ENCODE measurements at regions not wholly inside any gene's neighbourhood (a gene's known extent, or its start where the extent isn't known, plus 50 kb on each side); places are given as distances from the start of the nearest gene placed in this dataset.
"Not testable (repeated sequence)": the region's sequence is repeated elsewhere in the genome, so short reads cannot be mapped to it uniquely, and the experiment has no call there.

DNA sequence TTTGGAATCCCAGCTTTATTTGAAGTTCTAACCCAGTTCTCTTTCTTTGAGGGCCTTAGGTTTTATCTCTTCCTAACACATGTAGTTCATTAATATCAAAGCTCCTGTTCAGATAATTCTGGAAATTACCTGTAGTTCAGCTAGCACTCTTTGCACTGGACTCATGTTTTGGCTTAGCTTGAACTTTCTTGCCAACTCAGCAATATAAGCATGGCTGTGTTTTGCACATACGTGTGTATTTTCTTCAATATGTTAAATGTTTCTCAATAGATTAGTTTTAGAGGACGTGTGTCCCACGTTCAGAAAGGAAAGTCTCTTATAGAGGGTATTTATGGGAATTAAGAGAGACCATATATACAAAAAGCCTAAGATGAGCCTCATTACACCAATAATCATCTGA, 271.8 kb upstream of the USP25 start:
- Histone ChIP-seq H3K27me3 (no peaks in the 10 kb centered on the region), H3K27ac (no peak overlapping the region), H3K4me1 (no peaks in the 10 kb centered on the region), H3K36me3 (no peaks in the 10 kb centered on the region), H3K4me3 (no peak overlapping the region), H3K9me3 (no peaks in the 10 kb centered on the region)
- intact Hi-C loops (cut with DNase I), result no loop called here
- no peak for DNase-seq (ENCODE audit: low spot score in 2 of 2)
- TF ChIP-seq, protein P1, sequence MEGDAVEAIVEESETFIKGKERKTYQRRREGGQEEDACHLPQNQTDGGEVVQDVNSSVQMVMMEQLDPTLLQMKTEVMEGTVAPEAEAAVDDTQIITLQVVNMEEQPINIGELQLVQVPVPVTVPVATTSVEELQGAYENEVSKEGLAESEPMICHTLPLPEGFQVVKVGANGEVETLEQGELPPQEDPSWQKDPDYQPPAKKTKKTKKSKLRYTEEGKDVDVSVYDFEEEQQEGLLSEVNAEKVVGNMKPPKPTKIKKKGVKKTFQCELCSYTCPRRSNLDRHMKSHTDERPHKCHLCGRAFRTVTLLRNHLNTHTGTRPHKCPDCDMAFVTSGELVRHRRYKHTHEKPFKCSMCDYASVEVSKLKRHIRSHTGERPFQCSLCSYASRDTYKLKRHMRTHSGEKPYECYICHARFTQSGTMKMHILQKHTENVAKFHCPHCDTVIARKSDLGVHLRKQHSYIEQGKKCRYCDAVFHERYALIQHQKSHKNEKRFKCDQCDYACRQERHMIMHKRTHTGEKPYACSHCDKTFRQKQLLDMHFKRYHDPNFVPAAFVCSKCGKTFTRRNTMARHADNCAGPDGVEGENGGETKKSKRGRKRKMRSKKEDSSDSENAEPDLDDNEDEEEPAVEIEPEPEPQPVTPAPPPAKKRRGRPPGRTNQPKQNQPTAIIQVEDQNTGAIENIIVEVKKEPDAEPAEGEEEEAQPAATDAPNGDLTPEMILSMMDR (IDR thresholded peaks at IDR 0.05), result no peak

DNA sequence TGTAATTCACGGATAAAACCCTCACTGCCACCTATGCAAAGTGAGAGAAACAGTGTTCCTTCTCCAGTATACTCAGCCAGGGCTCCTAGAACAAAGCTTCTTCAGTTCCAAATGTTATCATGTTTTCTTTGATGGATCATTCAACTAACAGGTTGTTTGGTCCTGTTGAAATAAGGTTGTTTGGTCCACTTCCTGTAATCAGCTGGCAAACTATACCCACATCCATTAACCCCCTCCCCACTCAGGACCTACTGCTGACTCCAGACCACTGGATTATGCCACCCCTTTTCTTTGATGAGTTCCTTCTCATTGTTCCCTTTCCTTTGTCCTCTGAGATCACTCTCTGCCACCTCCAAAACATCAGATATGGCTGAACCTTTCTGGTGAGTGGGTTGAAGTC, 267.7 kb upstream of the USP25 start:
- no peak overlapping the region for H3K27ac ChIP-seq
- no peaks in the 10 kb centered on the region for H3K4me1 ChIP-seq
- TF ChIP-seq, protein P1 (IDR thresholded peaks at IDR 0.05), result no peak
- intact Hi-C loops (cut with DNase I), result no loop called here
- H3K4me3 ChIP-seq, result no peak overlapping the region
- H3K36me3 ChIP-seq, result no peaks in the 10 kb centered on the region
- H3K9me3 ChIP-seq, result no peaks in the 10 kb centered on the region
- DNase-seq (ENCODE audit: low spot score in 2 of 2), result no peak
- H3K27me3 ChIP-seq, result no peaks in the 10 kb centered on the region

DNA sequence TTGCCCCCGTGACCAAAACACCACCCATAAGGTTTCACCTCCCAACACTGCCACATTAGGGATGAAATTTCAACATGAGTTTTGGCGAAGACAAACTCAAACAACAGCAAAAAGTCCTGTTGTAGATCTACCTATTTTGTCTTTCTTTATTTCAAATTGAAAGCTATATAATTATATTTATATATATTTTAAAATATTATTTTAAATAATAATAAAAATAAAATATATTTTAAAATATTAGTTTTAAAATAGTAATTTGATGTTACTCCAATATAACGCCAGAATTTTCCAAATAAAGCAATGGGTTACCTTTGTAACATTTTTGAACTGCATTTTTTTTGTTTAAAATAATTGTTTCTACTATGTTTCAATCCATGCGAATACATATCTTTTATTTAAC, 263.5 kb upstream of the USP25 start:
- TF ChIP-seq, protein P1 (IDR thresholded peaks at IDR 0.05), result no peak
- Histone ChIP-seq H3K4me3 (no peak overlapping the region), H3K36me3 (no peaks in the 10 kb centered on the region), H3K4me1 (no peaks in the 10 kb centered on the region), H3K27ac (no peak overlapping the region), H3K9me3 (no peaks in the 10 kb centered on the region), H3K27me3 (no peaks in the 10 kb centered on the region)
- DNase-seq (ENCODE audit: low spot score in 2 of 2), result no peak
- intact Hi-C loops (cut with DNase I), result no loop called here

DNA sequence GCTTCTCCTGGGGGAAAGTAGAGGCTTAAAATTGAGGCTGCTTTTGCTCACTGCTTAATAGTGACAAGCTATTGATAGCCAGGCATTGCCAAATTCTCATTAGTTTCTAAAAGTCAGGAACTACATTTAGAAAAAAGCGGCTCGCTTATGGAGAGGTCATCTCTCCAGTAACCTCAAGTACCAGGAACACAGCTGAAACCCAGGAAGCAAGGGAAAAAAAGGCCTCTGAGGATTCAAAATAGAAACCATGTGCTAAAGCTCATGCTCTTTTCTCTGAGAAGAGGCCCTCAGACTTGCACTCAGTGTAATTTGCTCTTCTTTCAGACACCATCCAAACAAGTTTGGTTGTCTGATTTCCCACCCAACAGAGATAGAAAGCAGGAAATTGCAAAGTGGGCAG, 261.4 kb upstream of the USP25 start:
- H3K27me3 ChIP-seq, result no peaks in the 10 kb centered on the region
- intact Hi-C loops (cut with DNase I), result no loop called here

DNA sequence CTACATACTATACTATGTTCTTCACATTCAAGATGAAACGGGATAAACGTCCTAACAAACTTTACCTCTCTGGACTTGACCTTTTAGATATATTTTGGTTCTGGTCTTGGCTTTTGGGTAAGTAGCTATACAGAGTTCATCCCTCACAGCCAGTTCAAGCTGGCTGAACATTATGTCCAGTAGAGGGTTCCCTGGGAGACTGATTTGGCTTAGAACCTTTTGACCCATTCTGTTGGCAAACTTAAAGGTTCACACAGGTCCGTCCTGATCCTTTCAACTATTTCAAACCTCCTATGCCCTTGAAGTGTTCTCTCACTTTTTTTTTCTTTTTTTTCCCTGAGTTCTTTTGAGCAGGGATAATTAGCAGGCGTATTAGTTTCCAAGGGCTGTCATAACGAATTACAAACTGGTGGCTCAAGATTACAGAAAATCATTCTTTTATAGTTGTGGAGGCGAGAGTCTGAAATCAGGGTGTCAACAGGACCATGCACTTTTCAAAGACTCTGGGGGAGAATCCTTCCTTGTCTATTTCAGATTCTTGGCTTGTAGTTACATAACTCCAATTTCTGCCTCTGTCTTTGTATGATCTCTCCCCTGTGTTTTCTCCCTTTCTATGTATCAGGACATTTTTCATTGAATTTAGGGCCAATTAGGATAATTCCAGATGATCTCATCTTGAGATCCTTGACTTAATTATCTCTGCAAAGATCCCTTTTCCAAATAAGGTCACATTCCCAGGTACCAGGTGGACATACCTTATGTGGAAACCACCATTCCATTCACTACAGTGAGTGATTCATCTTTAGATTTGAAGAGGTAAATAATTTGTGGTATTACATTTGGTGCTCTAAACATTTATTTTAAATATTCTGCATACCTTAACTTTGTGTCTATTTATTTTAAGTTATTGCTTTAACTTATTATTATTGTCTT, 257.4 kb upstream of the USP25 start:
- TF ChIP-seq, protein P1 (IDR thresholded peaks at IDR 0.05), result no peak
- H3K4me1 ChIP-seq, result no peaks in the 10 kb centered on the region
- intact Hi-C loops (cut with DNase I), result no loop called here

More for the DNA sequence above, 261.4 kb upstream of the USP25 start:
- H3K9me3 ChIP-seq, result no peaks in the 10 kb centered on the region
- no peak for DNase-seq (ENCODE audit: low spot score in 2 of 2)
- no peak overlapping the region for H3K27ac ChIP-seq
- TF ChIP-seq, protein P1 (IDR thresholded peaks at IDR 0.05), result no peak
- no peaks in the 10 kb centered on the region for H3K4me1 ChIP-seq
- no peaks in the 10 kb centered on the region for H3K36me3 ChIP-seq
- no peak overlapping the region for H3K4me3 ChIP-seq

DNA sequence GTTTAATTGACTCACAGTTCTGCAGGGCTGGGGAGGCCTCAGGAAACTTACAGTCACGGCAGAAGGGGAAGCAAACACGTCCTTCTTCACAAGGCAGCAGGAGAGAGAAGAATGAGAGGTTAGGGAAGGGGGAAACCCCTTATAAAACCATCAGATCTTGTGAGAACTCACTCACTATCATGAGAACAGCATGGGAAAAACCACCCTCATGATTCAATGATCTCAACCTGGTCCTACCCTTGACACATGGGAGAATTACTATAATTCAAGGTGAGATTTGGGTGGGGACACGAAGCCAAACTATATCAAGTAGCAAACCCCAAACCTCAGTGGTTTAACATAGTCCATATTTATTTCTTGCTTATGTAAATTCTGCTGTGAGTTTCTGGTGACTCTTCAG, 252.0 kb upstream of the USP25 start:
- H3K9me3 ChIP-seq; H3K4me3 ChIP-seq; intact Hi-C loops (cut with DNase I); H3K27me3 ChIP-seq; H3K27ac ChIP-seq; DNase-seq (ENCODE audit: low spot score in 2 of 2); H3K36me3 ChIP-seq; H3K4me1 ChIP-seq: not testable (repeated sequence)

More for the DNA sequence above, 257.4 kb upstream of the USP25 start:
- Histone ChIP-seq H3K27me3 (no peaks in the 10 kb centered on the region), H3K9me3 (no peaks in the 10 kb centered on the region), H3K27ac (no peak overlapping the region), H3K4me3 (no peak overlapping the region), H3K36me3 (no peaks in the 10 kb centered on the region)
- no peak for DNase-seq (ENCODE audit: low spot score in 2 of 2)
